Activated T-cell treated with anti-CD3 and anti-CD28 coated beads for 4 hours (primary cell): ENCODE measurements at regions not wholly inside any gene's neighbourhood (a gene's known extent, or its start where the extent isn't known, plus 50 kb on each side); places are given as distances from the start of the nearest gene placed in this dataset.
"Not testable (repeated sequence)": the region's sequence is repeated elsewhere in the genome, so short reads cannot be mapped to it uniquely, and the experiment has no call there.

Source experiments
- DNase-seq: peaks from one replicate; pipeline ENCODE4 v3.0.0-alpha.2; 2020

GRCh38 chr2:145789636-145790035 lies 1269.7 kb upstream of the ZEB2 start:
- DNase-seq: no peak

GRCh38 chr2:145787597-145788361 lies 1267.9 kb upstream of the ZEB2 start:
- not testable (repeated sequence) for DNase-seq

GRCh38 chr2:145782607-145783006 lies 1262.7 kb upstream of the ZEB2 start:
- DNase-seq: not testable (repeated sequence)

DNA sequence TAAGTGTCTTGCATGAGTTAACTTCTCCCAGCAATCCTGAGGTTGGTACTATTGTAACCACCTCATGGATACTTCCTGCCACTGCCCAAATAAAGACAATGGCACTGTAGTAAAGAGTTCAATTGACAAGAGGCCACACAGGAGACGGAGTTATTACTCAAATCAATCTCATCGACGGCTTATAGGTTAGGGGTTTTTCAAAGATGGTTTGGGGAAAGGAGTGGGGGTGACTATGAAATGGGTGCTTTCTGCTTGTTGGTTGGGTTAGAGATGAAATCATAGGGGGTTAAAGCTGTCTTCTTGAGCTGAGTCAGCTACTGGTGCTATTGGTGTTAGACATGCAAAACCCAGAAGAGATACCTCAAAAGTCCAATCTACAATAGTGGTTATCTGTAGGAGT lies 1258.0 kb upstream of the ZEB2 start:
- DNase-seq: no peak

DNA sequence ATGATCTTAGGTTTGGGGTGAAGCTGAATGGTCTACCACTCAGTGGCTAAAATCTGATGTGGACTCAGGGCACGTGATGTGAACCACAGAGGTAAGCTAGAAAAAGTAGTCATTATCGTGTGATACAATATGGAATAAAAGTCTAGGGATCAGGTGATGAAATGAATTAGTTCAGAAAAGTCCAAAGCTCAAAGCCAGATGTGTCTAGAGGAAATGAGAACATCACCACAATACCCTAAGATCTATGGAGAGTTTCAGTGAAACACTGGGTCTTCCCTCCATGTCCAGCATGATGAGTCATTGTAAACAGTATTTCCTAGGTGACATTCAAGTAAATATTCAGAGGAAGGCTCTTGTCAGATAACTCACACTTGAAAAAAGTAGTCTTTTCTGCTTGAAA lies 1257.4 kb upstream of the ZEB2 start:
- no peak for DNase-seq

GRCh38 chr2:145775591-145775990 lies 1255.7 kb upstream of the ZEB2 start:
- no peak for DNase-seq

GRCh38 chr2:145771525-145771924 lies 1251.6 kb upstream of the ZEB2 start:
- DNase-seq: no peak

- no peak for DNase-seq
Observed at GRCh38 chr2:145769011-145769716, 1249.2 kb upstream of the ZEB2 start.

- no peak for DNase-seq
Observed at GRCh38 chr2:145765874-145766273, 1246.0 kb upstream of the ZEB2 start.

- DNase-seq: no peak
Observed at GRCh38 chr2:145764631-145765030, 1244.7 kb upstream of the ZEB2 start.

DNA sequence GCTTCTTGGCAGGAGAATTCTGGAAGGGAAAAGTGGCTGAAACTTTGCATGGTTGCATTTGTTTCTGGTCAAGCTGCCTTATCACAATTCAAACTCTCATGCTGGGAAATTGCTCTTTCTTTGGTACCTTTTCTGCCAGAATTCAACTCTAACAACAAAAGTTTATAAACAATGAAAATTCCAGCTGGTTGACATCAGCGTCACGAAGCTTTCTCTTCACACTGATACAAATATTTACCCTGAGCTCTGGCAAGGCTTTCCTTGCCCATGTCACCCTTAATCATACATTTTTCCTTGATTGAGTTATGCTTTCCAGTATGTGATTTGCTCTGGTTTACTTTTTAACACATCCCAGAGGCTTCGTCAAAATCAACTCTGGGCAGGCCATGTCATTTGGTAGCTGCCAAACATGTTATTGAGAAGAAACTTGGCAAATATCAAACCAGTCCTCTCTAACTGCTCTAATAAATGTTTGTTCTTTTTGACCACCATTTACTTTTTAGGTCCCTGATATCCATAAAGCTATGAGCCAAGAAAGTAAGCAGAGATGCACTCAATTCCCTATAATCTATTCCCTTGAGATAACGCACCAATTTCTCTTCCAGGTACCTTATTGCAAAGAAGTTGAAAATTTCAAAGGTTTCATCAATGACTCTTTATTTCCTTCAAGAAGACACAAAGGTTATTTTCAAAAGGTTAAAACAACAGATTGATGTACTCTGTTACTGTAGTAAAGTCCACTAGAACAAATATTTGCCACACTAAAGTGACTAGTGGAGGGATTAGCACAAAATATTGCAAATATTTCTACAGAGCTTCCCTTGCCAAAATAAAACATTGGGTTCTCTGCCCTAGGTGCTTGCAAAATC lies 1241.1 kb upstream of the ZEB2 start:
- no peak for DNase-seq

DNA sequence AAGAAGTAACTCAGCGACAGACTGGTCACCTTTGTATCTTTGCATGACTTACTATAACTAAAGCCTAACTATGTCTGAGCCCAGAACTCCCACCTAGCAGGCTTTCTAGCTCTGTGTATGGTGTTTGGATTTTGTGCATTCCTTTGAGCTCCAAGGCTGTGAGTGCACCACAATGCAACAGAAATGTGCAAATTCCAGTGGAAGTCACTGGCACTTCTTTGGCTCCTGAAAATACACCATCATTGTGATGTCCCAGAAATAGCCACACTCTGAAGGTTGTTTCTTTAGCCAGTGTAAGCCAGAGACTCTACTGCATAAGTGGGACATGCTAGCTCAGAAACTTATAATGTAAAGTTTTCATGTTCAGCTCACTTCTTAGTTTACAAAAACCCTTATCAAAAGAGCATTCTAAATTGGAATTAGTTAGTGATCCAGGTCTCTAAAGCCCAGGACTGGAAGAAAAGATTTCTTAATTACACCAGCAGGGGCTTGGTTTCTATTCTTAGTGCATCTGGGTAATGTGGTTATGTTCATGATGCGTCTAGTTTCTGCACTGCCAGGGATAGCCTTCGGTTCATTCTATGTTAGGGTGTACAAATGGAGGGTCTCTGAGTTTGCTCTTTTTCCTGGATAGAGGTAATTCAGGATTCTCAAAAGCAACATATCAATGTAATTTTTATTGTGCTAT lies 1239.5 kb upstream of the ZEB2 start:
- no peak for DNase-seq

DNA sequence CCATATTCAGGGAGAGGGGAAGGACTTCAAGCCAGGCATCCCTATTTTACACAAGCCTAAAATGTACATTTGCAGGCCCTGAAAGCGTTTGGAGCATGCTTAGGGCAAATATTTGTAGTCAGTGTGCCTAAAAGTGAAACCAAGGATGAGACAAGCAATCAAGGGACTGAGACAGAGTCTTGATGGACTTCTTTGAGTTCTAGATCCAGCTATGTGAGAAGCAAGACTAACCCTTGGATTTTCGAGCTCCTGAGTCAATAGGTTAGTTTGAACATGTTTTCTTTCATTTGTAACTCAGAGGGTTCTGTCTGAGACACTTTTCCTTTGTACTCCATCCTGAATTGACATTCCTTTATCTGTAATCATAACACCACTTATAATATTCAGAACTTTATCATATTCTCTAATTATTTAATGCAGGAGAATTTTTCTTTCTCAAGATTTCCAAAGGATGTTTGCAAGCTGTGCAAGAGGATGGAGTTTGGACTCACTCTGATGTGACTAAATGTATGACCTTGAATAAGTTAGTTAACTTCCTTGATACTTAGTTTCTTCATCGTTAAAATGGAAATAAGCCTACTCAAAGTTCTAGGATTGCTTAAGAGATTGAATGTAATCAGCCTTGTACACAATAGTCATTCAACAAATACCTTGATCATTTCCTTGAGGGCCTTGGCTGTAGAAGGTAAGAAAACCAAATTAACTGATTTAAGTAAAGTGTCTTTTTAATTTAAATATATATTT lies 1237.8 kb upstream of the ZEB2 start:
- no peak for DNase-seq

GRCh38 chr2:145755019-145755837 lies 1235.3 kb upstream of the ZEB2 start:
- no peak for DNase-seq

DNA sequence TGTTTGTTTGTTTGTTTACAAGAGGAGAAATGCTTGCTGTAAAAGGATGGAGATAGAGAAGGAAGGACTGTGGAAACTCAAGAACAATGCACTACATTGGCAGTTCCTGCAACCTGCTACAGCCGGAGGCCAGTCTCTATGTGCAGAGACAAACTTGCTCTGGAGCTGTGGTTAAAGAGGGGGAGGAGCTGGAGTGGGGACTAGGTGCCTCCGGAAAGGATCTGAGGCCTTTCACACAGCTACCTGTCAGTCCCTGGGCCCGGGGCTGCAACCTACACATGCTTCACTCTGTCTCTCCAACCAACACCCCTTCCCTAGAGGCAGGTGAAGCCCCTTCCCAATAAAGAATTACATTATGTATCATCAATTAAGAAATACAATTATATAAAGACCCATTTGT lies 1234.0 kb upstream of the ZEB2 start:
- DNase-seq: no peak

GRCh38 chr2:145753041-145753608 lies 1233.2 kb upstream of the ZEB2 start:
- no peak for DNase-seq

- no peak for DNase-seq
Observed at GRCh38 chr2:145752091-145752806, 1232.3 kb upstream of the ZEB2 start.

- DNase-seq: no peak
Observed at GRCh38 chr2:145751629-145752028, 1231.7 kb upstream of the ZEB2 start.

DNA sequence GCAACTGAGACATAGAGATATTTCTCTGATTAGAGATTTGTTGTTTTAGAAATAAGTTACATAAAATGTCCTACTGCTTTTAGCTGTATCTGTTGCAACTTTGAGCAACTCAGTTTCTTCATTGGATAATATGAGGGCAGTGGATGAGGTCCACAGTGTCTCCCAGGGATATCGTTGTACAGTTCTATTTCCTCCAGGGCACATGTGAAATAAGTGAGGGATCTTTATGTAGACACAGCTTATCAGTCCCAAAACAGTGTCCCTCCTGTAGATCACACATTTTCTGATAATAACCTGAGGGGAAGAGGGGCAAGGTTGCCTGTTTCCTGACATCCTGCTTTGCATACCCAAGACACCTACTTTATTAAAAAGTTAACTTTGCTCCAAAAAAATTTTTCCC lies 1231.2 kb upstream of the ZEB2 start:
- DNase-seq: no peak

GRCh38 chr2:145750612-145751011 lies 1230.7 kb upstream of the ZEB2 start:
- no peak for DNase-seq
